T-helper 1 cell (primary cell): ENCODE measurements at regions not wholly inside any gene's neighbourhood (a gene's known extent, or its start where the extent isn't known, plus 50 kb on each side); places are given as distances from the start of the nearest gene placed in this dataset.

ENCODE experiments used
- DNase-seq, 5 donors: peaks; one replicate each; pipeline ENCODE4 v3.0.0-alpha.2; 2012 to 2020

DNA sequence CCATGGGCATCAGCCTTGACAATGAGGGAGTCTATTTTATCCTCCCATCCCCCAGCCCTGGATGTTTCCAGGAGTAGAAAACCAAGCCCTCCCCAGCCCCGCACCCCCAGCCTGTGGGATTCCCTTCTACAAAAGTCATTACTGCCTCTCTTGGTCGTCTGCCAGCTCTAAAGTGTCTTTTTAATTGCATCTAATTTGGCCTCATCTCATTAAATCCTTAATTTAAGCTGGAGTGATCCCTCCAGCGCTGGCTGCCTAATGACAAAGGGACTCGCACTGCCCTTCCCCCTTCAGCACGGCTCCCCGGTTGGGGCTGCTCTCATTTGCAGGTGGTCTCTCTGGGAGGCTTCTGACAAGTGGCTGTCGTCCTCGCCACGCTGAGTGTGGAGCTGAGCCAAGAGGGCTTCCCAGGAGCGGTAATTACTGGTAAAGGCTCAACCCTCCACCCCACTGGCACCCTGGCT, 107.9 kb upstream of the ALDH1B1 start:
- DNase-seq: no peak

DNA sequence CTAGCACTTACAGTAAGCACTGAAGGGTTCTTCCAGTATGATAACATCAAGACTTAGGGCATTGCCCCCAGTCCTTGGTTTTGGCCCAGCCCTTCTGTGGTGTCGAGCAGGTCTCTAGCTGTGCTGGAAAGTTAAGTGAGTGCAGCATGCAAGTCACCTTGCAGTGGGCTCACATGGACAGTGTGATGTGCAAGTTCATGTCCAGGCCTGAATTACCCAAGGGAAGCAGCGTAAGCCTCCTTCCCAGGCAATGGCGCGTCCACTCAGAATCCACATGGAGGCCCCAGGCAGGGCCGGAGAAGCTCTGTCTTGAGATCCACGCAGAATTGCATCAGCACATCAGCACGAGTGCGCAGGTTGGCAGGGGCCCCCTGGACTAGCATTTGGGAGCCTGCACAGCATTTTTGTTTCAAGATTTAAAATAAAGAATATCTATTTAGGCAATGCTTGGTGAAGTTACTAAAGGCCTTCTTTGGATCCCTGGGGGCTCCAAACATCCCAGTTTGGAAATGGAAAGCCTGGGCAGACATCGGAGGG, 108.4 kb upstream of the ALDH1B1 start:
- no peak for DNase-seq

DNA sequence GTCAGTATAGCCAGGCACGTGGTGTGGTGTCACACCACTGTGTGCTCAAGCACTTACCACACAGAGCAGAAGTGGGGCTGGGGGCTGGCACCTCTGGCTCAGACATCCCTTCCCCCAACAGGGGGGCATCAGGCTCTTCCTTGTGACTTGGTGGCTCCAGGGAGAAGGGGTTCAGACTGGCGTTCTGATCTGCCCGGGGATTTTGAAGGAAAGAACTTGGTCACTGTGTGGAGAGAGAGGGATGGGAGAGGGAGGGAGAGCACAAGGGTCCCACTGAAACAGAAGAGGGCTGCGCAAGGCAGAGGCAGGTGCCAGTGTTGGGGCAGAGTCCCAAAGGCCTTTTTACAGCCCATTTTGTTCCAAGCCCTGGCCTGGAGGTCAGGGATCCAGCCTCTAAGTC, 109.7 kb upstream of the ALDH1B1 start:
- no peak for DNase-seq

DNA sequence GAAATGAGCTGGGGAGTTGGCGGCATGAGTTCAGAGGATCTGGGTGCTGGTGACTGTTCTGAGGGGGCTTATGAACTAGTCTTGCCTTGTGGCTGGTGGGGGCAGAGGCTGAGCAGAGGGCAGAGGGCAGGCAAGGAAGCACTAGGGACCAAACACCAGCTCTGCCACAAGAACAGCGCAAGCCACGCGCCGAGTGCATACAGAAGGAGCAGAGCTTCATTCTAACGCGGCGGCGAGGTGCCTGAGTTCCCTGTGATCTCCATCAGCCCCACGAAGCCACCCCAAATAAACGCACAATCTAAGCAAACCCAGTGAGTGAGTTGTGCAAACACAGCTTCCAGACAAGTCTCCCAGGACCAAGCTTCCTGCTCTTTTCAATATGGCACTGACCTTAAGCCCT, 110.6 kb upstream of the ALDH1B1 start:
- DNase-seq: no peak

DNA sequence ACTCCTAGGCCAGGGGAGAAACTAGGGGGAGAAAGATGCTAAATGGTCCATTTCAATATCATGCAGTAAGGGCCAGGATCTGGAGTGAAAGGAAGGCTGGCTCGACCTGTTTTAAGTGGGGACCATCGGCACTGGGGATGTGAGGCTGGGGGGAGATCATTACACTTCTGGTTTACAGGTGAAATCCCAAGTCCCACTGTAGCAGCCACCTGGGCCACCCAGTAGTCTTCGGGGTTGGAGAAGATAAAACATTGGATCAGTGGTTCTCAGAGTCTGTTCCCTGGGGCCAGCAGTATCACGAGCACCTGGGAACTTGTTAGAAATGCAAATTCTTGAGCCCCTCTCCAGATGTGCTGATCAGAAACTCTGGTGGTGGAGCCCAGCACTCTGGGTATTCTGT, 111.3 kb upstream of the ALDH1B1 start:
- no peak for DNase-seq

DNA sequence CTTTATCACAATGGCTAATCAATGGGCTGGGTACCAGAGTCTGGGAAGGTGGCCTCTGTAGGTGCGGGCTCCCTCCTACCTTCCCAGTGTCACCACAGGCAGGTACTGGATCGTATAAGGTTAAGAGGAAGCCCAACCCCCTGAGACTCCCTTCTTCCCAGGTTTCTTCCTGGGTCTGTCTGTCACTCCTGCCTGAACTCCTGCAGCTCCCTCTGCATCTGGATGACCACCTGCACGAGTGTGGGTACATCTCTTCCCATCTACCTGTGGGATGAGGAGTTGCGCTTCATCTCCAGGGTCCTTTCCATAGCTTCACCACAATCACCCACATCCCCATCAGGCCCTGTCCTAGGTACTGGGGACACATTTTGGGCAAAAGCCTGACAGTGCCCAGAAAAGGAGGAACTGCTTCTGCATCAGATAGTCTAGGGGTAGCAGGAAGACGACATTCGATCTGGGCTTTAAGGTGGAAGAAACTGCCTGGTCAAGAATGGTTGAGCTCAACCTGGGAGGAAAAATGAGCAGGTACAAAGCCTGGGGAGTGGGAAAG, 112.2 kb upstream of the ALDH1B1 start:
- DNase-seq: no peak

DNA sequence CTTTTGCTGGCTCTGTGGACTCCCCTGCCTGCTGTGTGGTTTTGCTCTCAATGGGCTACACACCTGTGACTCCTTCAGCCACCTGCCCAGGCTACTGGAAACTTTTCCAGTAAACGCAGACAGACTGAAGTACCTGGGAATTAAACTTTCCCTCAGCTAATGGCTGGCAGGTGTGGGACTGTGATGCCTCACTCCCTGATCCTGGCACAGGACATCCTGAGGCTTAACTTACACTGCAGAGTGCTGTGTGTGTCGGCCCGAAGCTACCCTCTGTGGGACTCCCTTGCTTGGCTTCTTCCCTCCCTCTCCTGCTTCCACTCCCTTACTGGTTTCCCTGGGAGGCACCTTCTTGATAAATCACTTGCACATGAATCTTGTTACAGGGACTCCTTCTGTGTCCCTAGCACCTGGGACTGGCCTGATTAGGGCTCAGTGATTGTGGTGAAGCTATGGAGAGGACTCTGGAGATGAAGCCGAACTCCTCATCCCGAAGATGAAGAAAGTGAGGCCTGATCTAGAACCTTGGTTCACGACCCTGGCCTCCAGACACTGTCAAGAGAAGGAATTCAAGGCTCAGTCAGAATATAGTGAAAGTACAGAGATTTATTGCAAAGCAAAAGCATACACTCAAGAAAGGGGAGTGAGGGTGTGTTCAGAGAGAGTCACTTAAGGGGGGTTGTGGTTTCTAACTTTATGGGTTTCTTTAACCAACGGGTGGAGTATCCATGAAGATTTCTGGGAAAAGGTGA, 113.4 kb upstream of the ALDH1B1 start:
- no peak for DNase-seq

DNA sequence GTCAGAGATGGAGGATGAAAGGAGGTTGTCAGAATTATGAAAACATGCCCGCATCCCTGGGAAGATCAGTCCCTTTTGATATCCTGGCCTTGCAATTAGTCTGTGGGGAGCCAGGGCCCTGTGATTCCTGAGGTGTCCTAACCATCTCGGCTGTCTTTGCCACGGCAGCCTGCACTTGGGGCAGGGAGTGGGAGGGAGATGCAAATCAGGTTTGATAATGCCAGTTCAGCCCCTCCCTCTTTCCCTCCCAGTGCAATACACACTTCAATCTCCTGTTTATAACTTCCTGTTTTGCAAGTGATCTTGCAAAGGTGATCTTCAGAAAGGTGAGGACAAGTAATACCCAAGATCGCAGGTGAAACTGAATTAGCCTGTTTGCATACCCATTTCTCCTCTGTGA, 114.0 kb upstream of the ALDH1B1 start:
- no peak for DNase-seq

DNA sequence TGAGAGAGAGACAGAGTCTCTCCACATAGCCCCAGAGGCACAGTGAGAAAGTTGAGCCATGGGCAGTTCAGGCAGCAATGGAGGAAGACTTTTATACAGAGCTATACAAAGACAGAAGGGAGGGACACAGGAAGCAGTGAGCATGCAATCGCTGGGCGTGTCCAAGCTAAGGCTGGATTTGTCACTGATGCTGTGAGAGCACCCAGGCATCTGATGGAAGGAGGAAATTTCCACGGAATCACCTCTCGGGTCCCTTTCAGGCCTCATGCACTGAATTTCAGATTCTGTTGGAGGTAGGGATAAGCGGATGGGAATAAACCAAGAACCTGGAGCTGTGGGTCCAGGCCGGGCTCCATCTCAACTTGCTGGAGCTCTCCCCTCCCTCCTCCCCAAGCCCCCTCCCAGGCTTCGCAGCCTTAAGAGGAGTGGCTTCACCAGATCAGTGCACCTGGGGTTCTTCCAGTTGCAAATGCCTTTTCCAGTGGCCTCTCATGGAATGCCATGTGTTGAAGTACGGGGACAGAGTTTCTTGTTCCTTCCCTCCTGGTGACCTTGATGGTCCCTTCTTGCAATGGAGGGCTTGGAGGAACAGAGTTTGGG, 114.8 kb upstream of the ALDH1B1 start:
- no peak for DNase-seq

DNA sequence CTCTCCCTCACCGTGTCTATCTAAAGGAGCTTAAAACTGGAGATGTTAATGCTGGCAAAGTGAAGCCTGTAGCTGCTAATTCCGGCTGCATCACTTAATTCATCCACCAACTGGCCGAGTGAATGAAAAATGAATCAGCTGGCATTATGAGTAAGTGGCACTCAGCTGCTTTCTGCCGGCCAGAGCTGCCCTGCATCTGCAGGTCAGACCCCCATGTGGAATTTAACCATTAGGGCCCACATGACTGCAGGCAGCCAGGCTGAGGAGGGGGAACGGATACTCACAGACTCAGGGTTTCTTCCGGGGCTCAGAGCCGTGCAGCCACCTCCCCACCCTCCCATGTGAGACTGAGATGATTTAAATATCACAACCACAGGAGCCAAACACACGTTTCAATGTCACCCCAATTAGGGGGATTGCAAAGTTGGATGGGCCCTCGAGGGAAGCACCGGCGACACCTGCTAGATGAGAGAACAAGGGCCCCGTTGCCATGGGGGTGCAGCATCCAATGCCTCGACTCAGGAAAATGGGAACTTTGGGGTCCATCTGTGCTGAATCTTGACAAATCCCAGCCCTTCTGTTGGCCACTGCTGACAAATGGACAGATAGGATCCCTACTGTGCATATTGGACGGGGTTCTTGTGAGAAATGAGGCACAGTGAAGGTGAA, 115.6 kb upstream of the ALDH1B1 start:
- no peak for DNase-seq

DNA sequence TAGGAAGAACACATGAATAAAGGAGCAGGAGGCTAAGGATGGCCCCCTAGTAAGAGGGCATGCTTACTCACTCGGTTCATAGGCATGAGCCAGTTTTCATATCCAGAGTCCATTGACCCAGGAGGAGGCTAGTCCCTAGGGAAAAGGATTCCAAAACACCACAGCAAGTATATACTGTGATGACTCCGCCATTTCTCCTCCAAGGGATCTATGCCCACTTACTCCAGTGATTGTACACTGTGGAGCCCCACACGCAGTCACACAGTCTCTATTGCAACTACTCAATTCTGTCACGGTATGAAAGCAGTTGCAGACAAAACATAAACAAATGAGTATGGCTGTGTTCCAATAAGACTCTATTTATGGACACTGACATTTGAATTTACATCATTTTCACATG, 117.7 kb upstream of the ALDH1B1 start:
- no peak for DNase-seq

DNA sequence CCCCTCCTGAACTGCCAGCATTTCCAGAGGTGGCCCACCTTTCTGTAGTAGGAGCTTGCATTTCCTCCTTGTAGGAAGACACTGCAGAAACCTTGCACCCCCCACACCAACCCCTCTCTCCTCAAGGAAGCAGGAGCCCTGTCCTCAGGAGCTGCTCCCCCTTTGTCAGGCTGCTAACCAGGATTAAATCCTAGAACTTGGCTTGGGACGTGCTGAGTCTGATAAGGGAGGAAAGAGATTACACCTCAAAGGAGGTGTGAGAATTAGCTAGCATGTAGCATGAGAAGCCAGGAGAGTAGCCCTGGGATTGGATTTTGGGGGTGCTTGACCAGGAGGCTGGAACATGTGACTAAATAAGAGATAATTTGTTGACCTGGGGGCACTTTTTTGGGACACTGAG, 119.8 kb upstream of the ALDH1B1 start:
- no peak for DNase-seq

DNA sequence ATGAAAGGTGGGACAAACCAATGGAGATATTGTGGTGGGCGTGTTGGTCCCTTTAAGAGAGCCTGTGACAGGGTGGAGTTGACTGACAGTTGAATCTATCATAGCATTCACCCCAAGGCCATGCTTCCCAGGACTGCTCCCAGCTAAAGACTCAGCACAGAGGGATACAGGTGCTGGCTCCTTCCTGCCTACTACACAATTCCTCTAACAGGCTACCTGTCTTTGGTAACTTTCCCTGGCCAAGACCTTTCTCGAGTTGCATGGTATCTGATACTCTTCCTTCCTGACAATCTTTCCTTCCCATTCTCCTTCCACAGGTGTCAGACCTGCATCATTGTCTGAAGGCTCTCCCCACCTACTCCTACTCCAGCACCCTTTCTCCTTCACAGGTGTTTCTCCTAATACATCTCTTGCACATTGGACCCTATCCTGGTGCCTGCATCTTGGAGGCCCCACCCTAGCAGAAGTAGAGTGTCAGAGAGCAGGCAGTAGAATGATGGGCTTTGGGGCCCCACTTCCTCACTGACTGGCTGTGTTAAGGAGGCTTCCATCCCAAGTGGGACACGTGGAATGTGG, 120.7 kb upstream of the ALDH1B1 start:
- DNase-seq: no peak

DNA sequence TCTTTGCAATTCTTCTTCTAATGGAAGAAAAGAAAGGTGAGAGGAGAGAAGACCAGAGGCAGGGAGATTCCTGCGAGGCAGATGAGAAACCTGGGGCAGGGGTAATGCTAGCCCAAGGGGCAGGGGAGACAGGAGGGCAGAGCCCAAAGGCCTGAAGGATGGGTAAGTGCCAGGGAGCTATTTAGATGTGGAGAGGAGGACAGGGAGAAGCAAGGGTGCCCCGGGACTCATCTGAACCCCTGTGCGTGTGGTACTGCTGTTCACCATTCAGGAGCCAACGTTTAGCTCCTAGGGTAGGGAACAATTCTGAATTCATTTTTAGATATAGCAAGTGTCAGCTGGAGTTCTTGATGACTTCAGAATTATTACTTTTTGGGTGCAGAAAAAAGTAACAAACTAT, 122.7 kb upstream of the ALDH1B1 start:
- DNase-seq: no peak

DNA sequence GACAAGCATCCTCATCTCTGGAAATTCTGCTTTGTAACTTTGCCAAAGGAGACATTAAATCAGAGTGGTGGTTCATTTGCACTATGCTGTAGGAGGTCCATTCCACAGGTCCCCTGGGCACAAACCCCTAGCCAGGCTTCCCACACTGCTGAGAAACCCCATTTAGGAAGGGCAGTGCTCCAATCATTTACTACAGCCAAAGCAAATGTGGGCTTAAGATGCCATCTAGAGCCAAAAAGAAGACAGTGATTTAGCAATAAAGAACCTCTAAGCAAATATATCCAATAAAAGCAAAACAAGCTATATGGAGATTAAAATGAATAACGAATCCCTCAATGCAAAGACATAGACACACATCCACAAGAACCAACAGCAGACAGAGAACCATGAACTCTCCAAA, 129.0 kb upstream of the ALDH1B1 start:
- DNase-seq: no peak

DNA sequence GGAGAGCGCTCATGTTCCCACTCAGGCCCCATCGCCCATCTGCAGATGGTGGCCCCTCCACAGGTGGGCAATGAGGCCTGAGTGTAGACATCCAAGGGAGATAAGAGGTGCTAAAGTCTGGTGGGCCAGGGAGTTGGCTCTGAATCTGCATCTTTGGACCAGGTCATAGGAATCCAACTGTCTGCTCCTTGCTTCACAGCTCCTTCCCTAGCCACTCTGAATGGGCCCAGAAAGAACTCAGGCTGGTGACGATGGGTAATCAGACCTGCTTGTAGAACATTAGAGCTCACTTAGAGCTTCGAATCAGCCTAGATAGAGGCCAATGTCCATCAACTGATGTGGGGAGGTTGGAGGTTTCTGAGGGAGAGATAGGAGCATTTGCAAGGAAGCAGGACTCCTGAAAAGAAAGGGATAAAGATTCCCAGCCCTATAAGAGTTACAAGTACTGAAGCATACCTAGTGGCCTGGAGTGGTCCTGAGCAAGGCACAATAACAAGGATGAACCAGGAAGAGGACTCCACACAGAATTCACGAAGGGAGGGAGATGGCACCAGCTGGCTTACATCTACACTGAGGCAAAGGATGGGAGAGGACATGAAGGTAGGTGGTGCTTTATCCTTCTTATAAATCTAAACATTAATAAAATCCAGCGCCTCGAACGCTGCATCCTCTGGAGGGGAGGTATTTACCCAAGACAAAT, 132.8 kb upstream of the ALDH1B1 start:
- no peak for DNase-seq

DNA sequence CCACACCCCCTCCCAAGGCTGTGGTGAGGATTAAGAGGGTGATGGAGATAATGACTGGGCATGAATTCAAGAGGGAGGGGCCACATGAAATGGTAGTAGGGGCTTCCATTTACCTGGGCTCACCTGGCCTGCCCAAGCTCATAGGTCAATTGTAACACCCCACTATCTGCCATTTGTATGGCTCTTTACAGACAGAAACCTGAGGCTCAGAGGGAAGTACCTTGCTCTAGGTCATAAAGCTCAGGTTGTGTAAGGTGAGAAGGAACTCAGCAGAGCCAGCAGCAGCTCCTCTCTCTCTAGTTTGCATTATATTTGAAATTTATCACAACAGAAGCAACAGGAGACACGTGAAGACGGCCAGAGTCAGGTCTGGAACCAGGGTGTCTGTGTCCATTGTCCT, 133.4 kb upstream of the ALDH1B1 start:
- DNase-seq: no peak

DNA sequence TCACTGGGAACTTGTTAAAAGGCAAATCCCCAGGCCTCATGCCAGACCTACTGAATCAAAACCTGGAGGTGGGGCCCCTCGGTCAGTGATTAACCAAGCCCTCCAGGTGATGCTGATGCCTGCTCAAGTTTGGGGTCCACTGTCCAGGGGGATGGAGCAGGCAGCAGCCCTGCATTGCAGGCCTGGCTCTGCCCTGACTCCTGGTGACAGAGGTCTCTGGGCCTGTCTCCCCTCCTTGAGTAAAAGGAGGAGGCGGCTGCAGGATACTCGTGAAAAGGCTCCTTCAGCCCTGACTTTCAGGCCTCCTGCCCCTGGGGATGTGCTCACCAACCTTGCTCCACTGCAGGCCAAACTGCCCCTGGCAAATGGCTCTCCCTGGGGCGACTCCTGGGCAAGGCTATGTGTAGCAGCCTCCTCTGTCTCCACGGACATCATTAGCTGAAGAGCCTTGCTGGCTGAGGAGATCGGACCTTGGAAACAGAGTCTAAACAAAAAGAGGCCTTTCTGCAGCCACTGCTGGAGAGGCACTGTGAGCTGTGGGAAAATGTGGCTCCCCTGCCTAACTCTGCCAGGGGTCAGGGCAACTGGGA, 134.8 kb upstream of the ALDH1B1 start:
- no peak for DNase-seq

DNA sequence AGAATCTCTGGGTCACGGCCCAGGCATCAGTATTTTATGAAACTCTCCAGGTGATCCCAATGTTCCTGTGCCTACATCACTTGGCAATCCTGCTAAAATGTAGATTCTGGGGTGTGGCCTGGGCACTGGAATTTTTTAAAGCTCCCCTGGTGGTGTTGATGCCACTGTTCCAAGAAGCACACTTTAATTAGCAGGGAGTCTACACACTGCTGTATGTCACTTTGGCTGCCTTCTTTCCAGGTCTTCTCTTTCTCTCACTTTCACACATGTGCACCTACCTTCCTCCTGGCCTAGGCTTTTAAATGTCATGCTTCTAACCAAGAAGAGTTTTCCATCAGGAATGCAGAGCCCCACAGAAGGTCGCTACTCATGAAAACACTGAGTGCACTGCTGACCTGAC, 136.0 kb upstream of the ALDH1B1 start:
- no peak for DNase-seq

DNA sequence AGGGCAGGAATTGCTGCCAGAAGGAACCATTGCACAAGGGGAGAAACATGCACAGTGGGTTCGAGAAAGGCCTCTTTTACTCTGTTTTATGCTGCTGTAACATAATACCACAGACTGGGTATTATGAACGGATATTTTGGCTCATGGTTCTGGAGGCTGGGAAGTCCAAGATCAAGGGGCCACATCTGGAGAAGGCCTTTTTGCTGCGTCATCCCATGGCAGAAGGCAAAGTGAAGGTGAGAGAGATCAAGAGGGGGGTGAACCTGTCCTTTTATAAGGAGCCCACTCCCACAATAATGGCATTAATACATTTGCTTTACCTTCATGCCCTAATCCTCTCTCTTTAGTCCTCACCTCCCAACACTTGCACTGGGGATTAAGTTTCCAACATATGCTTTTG, 136.9 kb upstream of the ALDH1B1 start:
- DNase-seq: no peak

DNA sequence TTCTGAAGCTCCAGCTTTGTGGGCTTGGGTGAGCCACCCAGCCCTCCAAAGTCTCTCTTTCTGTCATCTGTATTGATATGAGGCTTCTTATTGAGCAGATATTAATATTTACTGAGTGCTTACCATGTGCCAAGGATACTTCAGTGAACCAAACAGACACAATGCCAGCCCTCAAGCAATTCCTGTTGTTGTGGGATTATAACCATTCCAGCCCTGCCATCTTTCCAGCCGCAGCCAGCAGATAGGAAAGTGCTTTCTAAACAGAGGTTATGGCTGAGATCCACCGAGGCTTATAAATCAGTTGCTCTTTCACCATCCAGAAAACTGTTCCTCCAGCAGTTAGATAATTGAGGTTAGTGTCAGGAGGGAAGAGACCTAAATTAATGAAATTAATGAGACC, 137.7 kb upstream of the ALDH1B1 start:
- no peak for DNase-seq

DNA sequence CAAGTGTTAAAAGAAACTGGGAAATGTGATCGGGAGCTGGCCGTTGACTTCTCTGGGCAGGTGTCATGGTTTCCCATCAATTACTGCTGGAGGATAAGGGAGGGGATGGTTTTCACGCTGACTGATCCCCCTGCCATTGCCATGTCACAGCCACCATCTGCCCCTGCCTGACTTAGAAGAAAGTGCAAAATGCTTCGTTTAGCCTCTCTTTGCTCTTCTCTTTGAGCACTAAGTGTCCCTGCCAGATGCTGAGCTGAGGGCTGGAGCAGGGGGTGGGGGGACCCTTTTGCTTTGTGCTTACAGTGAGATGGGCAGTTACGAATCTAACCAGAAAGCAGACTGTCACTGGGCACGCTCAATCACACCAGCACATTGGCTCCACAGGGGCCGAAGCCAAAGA, 138.4 kb upstream of the ALDH1B1 start:
- no peak for DNase-seq
